GM18870 (cell line): ENCODE measurements at regions not wholly inside any gene's neighbourhood (a gene's known extent, or its start where the extent isn't known, plus 50 kb on each side); places are given as distances from the start of the nearest gene placed in this dataset.
"Not testable (repeated sequence)": the region's sequence is repeated elsewhere in the genome, so short reads cannot be mapped to it uniquely, and the experiment has no call there.

ENCODE experiments used
- ATAC-seq: cut with Tn5 transposase; IDR thresholded peaks from one replicate; pipeline ENCODE4 v1.9.1; 2021; ENCODE audit warnings: moderate library complexity; ENCODE audit not compliant: unreplicated experiment

GRCh38 chr2:242041816-242042215, 172.3 kb downstream of the RTP5 start:
- ATAC-seq: no peak

GRCh38 chr2:242043538-242044312, 174.2 kb downstream of the RTP5 start:
- ATAC-seq: no peak

GRCh38 chr2:242044313-242044590, 174.7 kb downstream of the RTP5 start:
- no peak for ATAC-seq

- not testable (repeated sequence) for ATAC-seq
Measured at GRCh38 chr2:242045596-242046144, 176.1 kb downstream of the RTP5 start.

GRCh38 chr2:242046206-242046826, 176.8 kb downstream of the RTP5 start:
- ATAC-seq: no peak

- no peak for ATAC-seq
Measured at GRCh38 chr2:242047963-242048362, 178.4 kb downstream of the RTP5 start.

GRCh38 chr2:242048479-242048878, 178.9 kb downstream of the RTP5 start:
- no peak for ATAC-seq

- not testable (repeated sequence) for ATAC-seq
Measured at GRCh38 chr2:242049492-242049891, 180.0 kb downstream of the RTP5 start.

- no peak for ATAC-seq
Measured at GRCh38 chr2:242051463-242051862, 181.9 kb downstream of the RTP5 start.

- ATAC-seq: no peak
Measured at GRCh38 chr2:242052421-242052820, 182.9 kb downstream of the RTP5 start.

GRCh38 chr2:242053921-242054320, 184.4 kb downstream of the RTP5 start:
- no peak for ATAC-seq

- no peak for ATAC-seq
Measured at GRCh38 chr2:242054406-242054805, 184.9 kb downstream of the RTP5 start.

GRCh38 chr2:242054881-242055801, 185.6 kb downstream of the RTP5 start:
- ATAC-seq: no peak

- no peak for ATAC-seq
Measured at GRCh38 chr2:242056026-242056425, 186.5 kb downstream of the RTP5 start.

GRCh38 chr2:242056785-242057184, 187.3 kb downstream of the RTP5 start:
- no peak for ATAC-seq

GRCh38 chr2:242057379-242058040, 188.0 kb downstream of the RTP5 start:
- no peak for ATAC-seq

GRCh38 chr2:242058116-242058680, 188.7 kb downstream of the RTP5 start:
- ATAC-seq: no peak

GRCh38 chr2:242059566-242059965, 190.0 kb downstream of the RTP5 start:
- no peak for ATAC-seq

GRCh38 chr2:242060212-242060835, 190.8 kb downstream of the RTP5 start:
- ATAC-seq: no peak

- not testable (repeated sequence) for ATAC-seq
Measured at GRCh38 chr2:242061930-242062329, 192.4 kb downstream of the RTP5 start.
